ENCODE measurements at regions not wholly inside any gene's neighbourhood (a gene's known extent, or its start where the extent isn't known, plus 50 kb on each side); places are given as distances from the start of the nearest gene placed in this dataset.

- Histone ChIP-seq H3K79me2 (ENCODE audit: low read length) (no peaks in the 10 kb centered on the region), H3K36me3 (replicated peaks; ENCODE audit: low read depth, low read length) (no peaks in the 10 kb centered on the region), H3K4me3 (ENCODE audit: low read length) (no peak overlapping the region), H3K9me3 (ENCODE audit: insufficient read depth, low read length) (no peaks in the 10 kb centered on the region), H3K4me2 (ENCODE audit: low read length) (no peak overlapping the region), H3K9ac (ENCODE audit: low read length) (no peak overlapping the region), H3K27ac (ENCODE audit: low read length) (no peak overlapping the region), H4K20me1 (ENCODE audit: insufficient read depth, low read length) (no peaks in the 10 kb centered on the region), H2AFZ (ENCODE audit: low read depth, low read length) (no peak overlapping the region), H3K4me1 (ENCODE audit: low read length) (no peaks in the 10 kb centered on the region), H3K27me3 (ENCODE audit: low read depth, low read length) (no peaks in the 10 kb centered on the region)
- TF ChIP-seq EZH2phosphoT487 (IDR thresholded peaks at IDR 0.05; ENCODE audit: low read depth) (no peak), CTCF (IDR thresholded peaks at IDR 0.05; ENCODE audit: low read depth, low read length) (no peak)
Measured at GRCh38 chrX:39337451-39337850, 536.2 kb downstream of the MID1IP1 start.

- no peak for TF ChIP-seq EZH2phosphoT487 (IDR thresholded peaks at IDR 0.05; ENCODE audit: low read depth)
- no peak for TF ChIP-seq CTCF (IDR thresholded peaks at IDR 0.05; ENCODE audit: low read depth, low read length)
- H3K9me3 ChIP-seq (ENCODE audit: insufficient read depth, low read length): no peaks in the 10 kb centered on the region
- no peaks in the 10 kb centered on the region for H3K36me3 ChIP-seq (replicated peaks; ENCODE audit: low read depth, low read length)
Measured at GRCh38 chrX:39338583-39338982, 537.3 kb downstream of the MID1IP1 start.

GRCh38 chrX:39356119-39356807, 555.0 kb downstream of the MID1IP1 start:
- H3K4me2 ChIP-seq (ENCODE audit: low read length): no peak overlapping the region
- no peaks in the 10 kb centered on the region for H3K36me3 ChIP-seq (replicated peaks; ENCODE audit: low read depth, low read length)
- no peak overlapping the region for H3K4me3 ChIP-seq (ENCODE audit: low read length)
- no peak overlapping the region for H2AFZ ChIP-seq (ENCODE audit: low read depth, low read length)
- no peaks in the 10 kb centered on the region for H4K20me1 ChIP-seq (ENCODE audit: insufficient read depth, low read length)
- H3K4me1 ChIP-seq (ENCODE audit: low read length): no peaks in the 10 kb centered on the region
- H3K27ac ChIP-seq (ENCODE audit: low read length): no peak overlapping the region
- H3K79me2 ChIP-seq (ENCODE audit: low read length): no peaks in the 10 kb centered on the region
- H3K9me3 ChIP-seq (ENCODE audit: insufficient read depth, low read length): no peaks in the 10 kb centered on the region
- no peak overlapping the region for H3K9ac ChIP-seq (ENCODE audit: low read length)
- TF ChIP-seq EZH2phosphoT487 (IDR thresholded peaks at IDR 0.05; ENCODE audit: low read depth) (no peak), CTCF (IDR thresholded peaks at IDR 0.05; ENCODE audit: low read depth, low read length) (no peak)
- H3K27me3 ChIP-seq (ENCODE audit: low read depth, low read length): no peaks in the 10 kb centered on the region

More at GRCh38 chrX:39338583-39338982, 537.3 kb downstream of the MID1IP1 start:
- H3K4me1 ChIP-seq (ENCODE audit: low read length): no peaks in the 10 kb centered on the region
- H2AFZ ChIP-seq (ENCODE audit: low read depth, low read length): no peak overlapping the region
- H3K79me2 ChIP-seq (ENCODE audit: low read length): no peaks in the 10 kb centered on the region
- H4K20me1 ChIP-seq (ENCODE audit: insufficient read depth, low read length): no peaks in the 10 kb centered on the region
- H3K4me2 ChIP-seq (ENCODE audit: low read length): no peak overlapping the region
- no peak overlapping the region for H3K9ac ChIP-seq (ENCODE audit: low read length)
- no peaks in the 10 kb centered on the region for H3K27me3 ChIP-seq (ENCODE audit: low read depth, low read length)
- H3K27ac ChIP-seq (ENCODE audit: low read length): no peak overlapping the region
- H3K4me3 ChIP-seq (ENCODE audit: low read length): no peak overlapping the region

- H3K4me2 ChIP-seq (ENCODE audit: low read length): no peak overlapping the region
- H3K79me2 ChIP-seq (ENCODE audit: low read length): no peaks in the 10 kb centered on the region
- no peak overlapping the region for H3K27ac ChIP-seq (ENCODE audit: low read length)
- no peaks in the 10 kb centered on the region for H3K4me1 ChIP-seq (ENCODE audit: low read length)
- H2AFZ ChIP-seq (ENCODE audit: low read depth, low read length): no peak overlapping the region
- H3K4me3 ChIP-seq (ENCODE audit: low read length): no peak overlapping the region
- TF ChIP-seq CTCF (IDR thresholded peaks at IDR 0.05; ENCODE audit: low read depth, low read length) (no peak), EZH2phosphoT487 (IDR thresholded peaks at IDR 0.05; ENCODE audit: low read depth) (no peak)
- H3K36me3 ChIP-seq (replicated peaks; ENCODE audit: low read depth, low read length): no peaks in the 10 kb centered on the region
- H3K9ac ChIP-seq (ENCODE audit: low read length): no peak overlapping the region
- H3K27me3 ChIP-seq (ENCODE audit: low read depth, low read length): no peaks in the 10 kb centered on the region
- no peaks in the 10 kb centered on the region for H4K20me1 ChIP-seq (ENCODE audit: insufficient read depth, low read length)
- H3K9me3 ChIP-seq (ENCODE audit: insufficient read depth, low read length): no peaks in the 10 kb centered on the region
Measured at GRCh38 chrX:39360101-39360500, 558.8 kb downstream of the MID1IP1 start.

All from OCI-LY3 (cell line).